Fibroblast of villous mesenchyme (primary cell): ENCODE measurements at regions not wholly inside any gene's neighbourhood (a gene's known extent, or its start where the extent isn't known, plus 50 kb on each side); places are given as distances from the start of the nearest gene placed in this dataset.

ENCODE experiments used
- DNase-seq: peaks from one replicate; pipeline ENCODE4 v3.0.0-alpha.2; 2010; ENCODE audit warnings: low read depth
- H3K4me3 ChIP-seq: 2 replicates; pipeline ENCODE4 v1.5.1; 2011; ENCODE audit warnings: low read depth, mild to moderate bottlenecking, low read length
- CTCF ChIP-seq: IDR thresholded peaks from 2 replicates; pipeline ENCODE4 v1.5.1; 2012; ENCODE audit warnings: low read depth, mild to moderate bottlenecking, low read length; ENCODE audit not compliant: insufficient read depth

GRCh38 chr2:52314231-52314630, 1282.3 kb upstream of the NRXN1 start:
- DNase-seq, result no peak
- no peak for TF ChIP-seq CTCF

DNA sequence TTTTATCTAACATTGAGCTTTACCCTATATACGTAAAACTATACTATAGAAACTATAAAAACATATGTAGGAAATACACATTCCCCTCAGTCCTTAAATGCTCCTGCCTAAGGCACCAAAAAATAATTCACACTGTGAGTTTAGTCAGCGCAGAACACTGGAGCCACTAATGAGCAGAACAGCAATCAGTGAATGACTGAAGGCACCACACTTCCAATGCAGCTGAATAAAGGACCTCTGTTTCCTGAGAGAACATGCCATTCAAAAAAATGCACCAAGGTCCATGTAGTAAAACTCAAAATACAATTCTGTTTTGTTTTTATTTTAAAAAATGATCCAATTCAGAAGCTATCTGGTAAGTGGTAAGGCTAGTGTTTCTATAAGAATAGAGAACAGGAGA, 1280.6 kb upstream of the NRXN1 start:
- H3K4me3 ChIP-seq, result no peak overlapping the region
- TF ChIP-seq CTCF, result no peak
- DNase-seq, result no peak

More at GRCh38 chr2:52314231-52314630, 1282.3 kb upstream of the NRXN1 start:
- H3K4me3 ChIP-seq, result no peak overlapping the region

- H3K4me3 ChIP-seq, result no peak overlapping the region
- no peak for DNase-seq
- TF ChIP-seq CTCF, result no peak
Observed at GRCh38 chr2:52311862-52312261, 1279.9 kb upstream of the NRXN1 start.

DNA sequence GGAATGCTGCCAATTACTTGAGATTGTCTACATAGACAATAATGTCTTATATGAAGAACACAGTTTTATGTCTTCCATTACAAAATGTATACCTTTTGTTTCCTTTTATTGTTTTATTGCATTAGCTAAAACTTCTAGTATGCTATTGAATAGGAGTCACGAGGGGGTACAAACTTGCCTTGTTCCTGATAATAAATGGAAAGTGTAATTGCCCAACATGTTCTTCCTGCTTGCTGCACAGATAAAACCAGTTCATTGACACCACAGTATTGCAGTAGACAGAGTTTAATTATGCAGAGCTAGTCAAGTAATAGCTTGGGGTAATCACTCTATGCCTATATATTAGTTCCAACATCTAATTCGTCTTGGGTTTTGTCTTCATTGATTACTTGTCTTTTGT, 1276.2 kb upstream of the NRXN1 start:
- DNase-seq, result no peak
- no peak overlapping the region for H3K4me3 ChIP-seq
- no peak for TF ChIP-seq CTCF

DNA sequence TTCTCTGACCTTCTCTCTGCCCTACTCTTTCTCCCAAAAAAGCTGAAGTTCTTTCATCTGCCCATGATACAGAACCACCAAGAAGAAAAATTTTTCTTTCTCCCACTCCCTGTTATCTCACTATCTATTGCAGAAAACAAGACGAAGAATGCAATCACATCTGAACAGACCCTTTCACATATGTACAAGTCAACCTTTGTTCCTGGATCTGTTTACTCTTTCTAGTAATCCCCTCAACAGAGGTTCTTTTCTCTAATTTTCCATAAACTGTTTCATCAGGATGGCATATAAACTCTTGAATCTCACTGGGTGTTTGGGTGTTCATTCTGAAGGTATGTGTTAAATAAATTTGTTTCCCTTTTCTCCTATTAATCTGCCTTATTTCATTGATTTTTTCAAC, 1262.7 kb upstream of the NRXN1 start:
- no peak for TF ChIP-seq CTCF
- no peak for DNase-seq
- no peak overlapping the region for H3K4me3 ChIP-seq

DNA sequence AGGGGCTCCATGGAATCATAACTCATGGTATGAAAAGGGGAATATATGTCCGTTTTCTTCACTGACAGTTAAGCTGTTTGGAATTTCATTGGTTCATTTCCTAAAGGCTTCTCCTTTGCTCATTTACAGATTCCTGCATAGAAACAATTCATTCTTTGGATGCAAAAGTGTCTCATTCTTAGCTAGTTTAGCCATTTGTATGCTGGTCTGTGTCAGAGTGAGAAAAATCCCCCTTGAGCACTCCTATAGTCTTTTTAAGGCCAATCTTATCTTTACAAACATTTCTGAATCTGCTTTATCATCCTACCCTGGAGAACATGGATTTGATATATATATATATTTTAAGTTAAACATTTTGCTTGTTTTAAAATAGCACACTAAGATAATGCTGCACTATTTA, 1260.9 kb upstream of the NRXN1 start:
- H3K4me3 ChIP-seq, result no peak overlapping the region
- no peak for DNase-seq
- no peak for TF ChIP-seq CTCF

GRCh38 chr2:52289741-52290140, 1257.8 kb upstream of the NRXN1 start:
- TF ChIP-seq CTCF, result no peak
- no peak overlapping the region for H3K4me3 ChIP-seq
- DNase-seq, result no peak
